T-helper 1 cell treated with Interleukin-12 subunit alpha and Interleukin-12 subunit beta and Interleukin-4 antibody, amounts not matched to agents 30 ng/mL and 1 ng/mL, for 36 hours (primary cell): ENCODE measurements at regions not wholly inside any gene's neighbourhood (a gene's known extent, or its start where the extent isn't known, plus 50 kb on each side); places are given as distances from the start of the nearest gene placed in this dataset.

Experiments used
- intact Hi-C: fragments of 100-400 bp; cut with micrococcal nuclease; formaldehyde crosslinking; loops from one replicate; pipeline ENCODE4 v1.15.1; 2024

DNA sequence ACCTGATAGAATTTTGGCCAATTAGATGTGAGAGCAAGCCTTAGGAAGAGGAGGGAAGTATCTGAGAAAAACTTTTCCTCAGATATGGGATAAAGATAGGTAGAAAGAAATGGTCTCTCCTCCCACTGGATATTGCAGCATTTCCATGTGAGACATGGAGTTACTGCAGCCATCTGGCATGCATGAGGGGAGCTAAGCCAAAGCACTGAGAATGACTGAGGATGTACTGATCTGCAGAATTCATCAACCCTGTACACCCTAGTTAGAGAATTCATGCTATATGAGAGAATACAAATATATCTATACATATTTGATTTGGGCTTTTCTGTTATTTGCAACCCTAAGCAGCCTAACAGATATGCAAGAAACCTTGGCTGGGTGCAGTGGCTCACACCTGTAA is 52.5 kb upstream of the RPL34 start:
- intact Hi-C loops = no loop called here

DNA sequence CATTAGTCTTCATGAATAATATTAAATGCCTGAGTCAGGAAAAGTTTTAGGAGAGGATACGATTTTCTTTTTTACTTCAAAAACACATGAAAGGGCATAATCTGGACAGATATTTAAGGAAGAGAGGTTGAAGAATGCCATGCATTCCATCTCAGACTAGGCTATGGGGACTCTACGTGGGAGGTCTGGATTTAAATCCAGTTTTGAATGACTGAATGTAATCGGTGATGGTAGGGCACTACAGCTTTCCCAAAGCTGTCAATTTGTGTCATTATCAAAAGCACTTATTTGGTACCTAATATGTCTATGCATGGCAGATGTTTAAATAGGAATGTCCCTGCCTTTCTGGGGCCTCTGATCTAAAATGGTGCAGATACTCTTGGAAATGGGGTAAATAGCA is 59.3 kb upstream of the RPL34 start:
- intact Hi-C loops = no loop called here

DNA sequence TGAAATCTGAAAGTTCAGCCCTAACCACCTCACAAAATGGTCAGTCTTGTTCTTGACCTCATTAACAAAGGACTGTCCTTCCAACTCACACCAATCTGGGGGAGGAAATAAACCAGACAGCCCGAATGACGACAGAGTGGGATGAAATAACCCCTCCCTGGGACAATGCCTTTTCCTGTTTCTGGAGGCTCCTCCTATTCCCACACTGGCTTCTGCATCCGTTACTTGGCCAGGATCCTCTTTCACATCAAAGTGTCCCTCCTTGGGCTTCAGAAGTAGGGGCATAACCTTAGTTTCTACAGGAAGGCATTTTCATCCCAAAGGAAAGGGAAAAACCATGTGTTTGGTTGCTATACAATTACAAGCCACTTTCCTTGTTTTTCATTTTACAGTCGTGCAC is 59.8 kb upstream of the RPL34 start:
- intact Hi-C loops = no loop called here

DNA sequence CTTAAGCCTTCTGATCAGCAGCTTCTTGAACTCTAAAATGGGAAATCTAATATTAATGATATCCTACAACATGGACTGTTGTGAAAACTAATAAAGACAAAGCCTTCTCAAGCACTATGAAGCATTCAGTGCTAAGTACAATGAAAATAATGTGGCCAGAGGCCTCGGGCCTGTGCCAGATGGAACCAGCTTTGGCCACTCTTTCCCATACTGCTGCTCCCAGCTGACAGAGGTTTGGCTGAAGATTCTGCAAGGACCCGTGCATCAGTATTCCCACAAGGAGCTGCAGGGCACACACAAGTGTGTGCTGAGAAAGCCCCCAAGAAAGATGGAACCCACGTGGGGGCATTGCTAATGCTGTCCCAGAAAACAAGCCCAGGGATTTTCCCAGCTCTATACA is 60.5 kb upstream of the RPL34 start:
- intact Hi-C loops = no loop called here

DNA sequence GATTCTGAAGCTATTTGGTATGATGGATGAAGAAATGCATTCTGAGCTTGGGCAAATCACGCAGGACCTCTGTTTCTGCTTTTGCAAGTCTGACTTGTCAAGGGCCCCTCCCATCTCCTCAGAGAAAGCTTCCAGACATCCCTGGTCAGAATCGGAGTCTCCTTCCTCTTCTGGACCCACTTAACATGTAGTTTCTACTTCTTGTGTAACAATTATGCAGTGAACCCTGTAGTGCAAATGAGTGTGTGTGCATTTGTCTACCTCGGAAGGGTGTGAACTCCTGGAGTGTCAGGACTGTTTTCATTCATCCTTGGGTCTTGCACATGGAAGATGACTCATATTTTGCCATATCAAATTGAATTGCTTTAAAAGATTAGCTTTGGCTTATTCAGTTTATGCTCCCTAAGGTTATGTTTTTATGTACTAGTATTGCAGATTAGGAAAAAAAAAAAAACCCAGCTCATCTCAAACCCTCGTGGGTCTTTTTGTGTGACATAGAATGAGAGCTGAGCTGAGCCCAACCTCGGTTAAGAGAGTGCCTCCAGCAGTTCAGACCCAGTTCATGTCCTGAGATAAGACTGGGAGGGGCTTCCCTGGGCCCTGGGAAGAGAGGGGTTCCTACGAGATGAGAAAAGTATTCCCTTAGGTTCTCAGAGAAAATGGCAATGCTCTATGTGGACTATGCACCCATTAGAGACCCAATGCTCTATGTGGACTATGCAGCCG is 61.1 kb upstream of the RPL34 start:
- intact Hi-C loops = no loop called here

DNA sequence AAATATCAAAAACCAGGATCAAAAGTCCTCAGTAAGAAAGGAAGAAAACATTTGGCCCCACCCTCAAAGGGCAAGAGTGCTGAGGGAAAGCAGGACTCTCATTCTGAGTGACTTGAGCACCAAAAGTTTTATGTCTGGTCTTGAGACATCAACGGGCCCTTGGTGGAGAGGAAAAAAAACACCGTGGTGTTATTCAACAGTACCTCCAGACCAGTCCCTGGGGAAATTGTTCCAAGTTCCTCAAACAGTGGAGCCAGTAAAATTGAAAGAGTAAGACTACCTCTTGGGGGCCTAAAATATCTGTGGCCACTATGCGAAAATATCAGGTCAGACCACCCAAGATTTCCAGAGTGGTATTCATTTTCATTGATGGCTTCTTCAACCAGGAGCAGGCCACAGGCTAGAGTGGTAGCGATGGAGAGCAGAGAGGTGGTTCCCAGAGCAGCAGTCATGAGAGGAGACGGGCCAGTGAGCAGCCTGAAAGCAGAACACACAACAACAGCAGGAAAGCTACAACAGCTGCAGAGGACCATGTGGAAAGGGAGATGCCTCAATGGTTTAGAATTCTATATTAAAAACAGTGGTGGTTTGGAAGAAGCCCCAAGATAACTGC is 63.7 kb upstream of the RPL34 start:
- intact Hi-C loops = no loop called here

DNA sequence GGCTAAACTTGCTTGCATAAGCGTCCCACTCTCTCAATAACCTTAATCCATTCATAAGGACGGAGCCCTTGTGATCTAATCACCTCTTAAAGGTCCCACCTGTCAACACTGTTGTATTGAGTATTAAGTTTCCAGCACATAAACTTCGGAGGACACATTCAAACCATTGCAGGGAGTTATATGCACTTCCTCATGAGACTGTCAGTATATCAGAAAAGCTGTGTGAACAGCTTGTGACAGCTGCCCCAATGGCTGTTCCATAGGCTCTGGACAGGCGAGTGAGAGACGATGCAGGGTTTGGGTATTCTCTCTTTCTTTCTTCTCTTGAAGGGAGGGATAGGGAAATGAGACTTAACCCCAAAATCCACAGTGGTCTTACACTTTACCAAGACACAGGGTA is 64.2 kb upstream of the RPL34 start:
- intact Hi-C loops = no loop called here

DNA sequence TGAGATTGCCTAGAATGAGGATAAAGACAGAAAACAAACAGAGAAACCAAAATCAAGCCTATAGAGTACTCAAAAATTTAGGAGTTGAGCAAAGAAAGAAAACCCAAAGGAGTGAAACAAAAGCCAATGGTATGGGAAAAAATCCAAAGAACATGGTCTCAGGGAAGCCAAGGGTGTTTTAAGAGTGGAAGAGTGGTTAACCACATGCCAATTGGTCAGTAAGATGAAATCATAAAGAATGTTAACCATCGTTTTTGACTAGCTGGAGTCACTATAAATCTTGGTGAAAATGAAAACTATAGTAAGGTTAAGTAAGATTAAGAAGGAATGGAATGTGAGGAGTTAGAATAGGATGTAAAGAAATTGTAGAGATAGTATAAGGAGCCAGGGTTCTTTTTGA is 64.7 kb upstream of the RPL34 start:
- intact Hi-C loops = no loop called here

DNA sequence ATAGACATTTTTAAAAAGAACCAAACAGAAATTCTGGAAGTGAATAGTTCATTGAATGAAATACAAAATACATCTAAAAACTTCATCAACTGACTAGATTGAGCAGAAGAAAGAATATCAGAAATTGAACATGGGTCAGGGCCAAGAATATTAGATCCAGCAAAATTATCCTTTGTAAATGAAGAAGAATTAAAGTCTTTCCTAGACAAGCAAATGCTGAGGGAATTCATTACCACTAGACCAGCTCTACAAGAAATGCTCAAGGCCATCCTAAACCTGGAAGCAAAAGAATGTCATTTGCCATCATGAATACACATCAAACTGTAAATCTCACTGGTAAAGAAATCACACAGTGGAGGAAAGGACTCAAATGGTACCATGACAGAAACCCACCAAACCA is 72.7 kb upstream of the RPL34 start:
- intact Hi-C loops = no loop called here

DNA sequence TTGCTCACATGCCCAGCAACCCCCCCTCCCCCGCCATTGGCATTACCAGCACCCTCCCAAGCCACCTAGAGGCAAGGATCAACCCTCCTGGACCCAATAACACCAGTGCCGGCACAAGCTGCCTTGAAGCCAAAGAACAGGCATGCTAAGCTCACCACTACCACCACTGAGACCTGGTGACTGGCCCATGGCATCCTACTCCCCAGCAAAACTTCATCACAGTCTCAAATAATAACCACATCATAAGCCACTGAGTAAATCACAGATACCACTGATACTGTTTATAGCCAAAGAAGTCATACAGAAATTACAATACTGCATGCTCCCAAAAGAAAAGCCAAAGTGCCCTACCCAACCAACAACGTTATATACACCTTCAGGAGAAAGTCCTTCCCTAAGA is 73.6 kb upstream of the RPL34 start:
- intact Hi-C loops = no loop called here

DNA sequence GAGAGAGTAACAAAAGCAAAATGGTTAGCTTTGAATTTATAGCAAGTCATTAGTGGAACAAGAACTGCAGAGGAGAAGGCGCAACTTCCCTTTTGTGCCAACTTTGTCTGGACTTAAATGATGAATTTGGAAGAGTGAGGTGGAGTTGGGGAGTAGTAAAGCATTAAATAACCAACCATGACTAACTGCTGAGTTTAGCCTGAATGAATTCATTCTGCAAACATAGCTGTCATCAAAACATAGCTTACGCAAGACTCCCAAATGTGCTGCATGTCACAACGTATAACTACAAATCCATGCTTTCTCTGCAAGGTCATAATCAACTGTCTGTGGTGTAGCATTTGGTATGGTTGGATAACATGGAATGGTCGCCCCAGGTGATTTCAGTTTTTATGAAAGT is 75.9 kb upstream of the RPL34 start:
- intact Hi-C loops = no loop called here

DNA sequence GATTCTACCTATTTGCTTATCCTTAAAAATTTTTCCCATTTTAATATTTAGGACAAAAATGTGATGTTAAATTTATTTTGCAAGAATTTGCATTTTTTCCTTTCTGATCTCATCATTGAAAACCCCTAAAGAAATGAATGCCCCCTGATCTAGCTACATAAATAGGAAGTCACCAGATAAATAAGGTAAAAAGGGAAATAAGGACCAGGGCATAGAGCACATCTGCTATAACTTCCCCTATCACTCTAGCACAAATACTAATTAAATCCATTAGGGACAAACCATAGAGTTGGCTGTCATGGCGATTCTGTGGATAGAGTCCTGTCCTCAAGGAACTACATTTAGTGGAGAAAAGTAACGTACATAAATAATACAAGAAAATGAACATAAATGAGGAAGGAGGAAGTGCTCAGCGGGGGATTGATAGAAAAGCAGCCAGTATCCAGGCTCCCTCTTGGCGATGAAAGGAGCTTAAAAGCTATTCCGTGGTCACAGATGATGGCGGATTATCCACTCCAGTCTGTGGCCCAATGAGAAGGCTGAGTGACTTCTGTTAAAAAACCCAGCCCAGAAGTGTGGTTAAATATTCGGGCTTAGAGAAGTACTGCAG is 76.9 kb upstream of the RPL34 start:
- intact Hi-C loops = no loop called here

DNA sequence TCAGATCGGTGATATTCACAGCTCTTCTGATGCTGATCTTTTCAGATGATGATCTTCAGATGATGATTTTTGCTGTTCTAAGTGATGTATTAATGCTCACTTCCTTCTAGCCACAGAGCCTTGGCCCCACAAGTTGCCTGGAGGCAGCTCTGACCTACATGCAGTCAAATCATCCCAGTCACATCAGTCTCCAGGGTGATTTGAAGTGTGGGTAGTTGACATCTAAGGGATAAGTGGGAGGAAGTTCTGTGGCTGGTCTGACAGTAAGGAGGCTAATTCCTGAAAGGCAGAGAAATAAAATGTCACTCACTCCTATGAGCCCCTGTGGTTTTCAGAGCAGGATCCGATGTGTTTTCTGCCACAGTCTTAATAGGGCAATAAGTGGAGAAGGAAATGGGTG is 79.8 kb upstream of the RPL34 start:
- intact Hi-C loops = loop anchor here (1.0 kb wide), 1 partner anchor 8 kb away; no protein-coding TSS in a partner anchor

DNA sequence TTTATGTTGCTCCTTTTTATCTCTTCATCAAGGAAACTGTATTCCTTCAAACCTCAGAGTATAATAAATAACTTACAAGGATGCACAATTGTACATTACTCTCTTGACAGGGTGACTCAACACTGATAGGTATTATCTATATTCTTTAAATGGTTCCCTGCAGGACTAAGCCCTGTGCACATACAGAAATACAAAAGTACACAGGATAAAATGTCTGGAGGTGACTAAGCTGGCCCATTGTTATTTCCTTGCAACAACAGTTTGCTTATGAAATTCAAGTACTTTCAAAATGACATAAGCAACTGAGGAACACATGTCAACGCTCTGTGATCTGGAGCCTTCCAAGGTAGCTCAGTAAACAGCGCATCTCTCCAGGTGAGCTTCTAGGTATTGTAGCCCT is 83.8 kb upstream of the RPL34 start:
- intact Hi-C loops = loop anchor here (1.0 kb wide), 1 partner anchor 9 kb away; no protein-coding TSS in a partner anchor

DNA sequence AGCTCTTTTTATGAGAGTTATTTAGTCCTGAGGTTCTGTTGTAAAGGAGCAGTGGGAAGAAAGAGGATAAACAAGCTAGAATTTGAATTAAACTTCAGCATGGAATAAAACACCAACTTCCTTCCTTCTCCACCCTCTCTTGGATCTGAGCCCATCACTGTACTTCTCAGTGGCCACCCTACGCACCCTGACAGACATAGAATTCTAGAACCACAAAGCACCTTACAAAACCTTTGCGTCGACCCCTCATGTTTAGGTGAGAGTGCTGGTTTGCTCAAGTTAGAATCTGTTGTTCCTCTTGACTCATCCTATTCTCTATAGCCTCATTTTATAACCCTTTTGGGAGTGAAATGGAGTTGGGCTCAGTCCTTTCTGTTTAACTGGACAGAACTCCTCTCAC is 84.6 kb upstream of the RPL34 start:
- intact Hi-C loops = loop anchor here (1.0 kb wide), 1 partner anchor 8 kb away; no protein-coding TSS in a partner anchor

DNA sequence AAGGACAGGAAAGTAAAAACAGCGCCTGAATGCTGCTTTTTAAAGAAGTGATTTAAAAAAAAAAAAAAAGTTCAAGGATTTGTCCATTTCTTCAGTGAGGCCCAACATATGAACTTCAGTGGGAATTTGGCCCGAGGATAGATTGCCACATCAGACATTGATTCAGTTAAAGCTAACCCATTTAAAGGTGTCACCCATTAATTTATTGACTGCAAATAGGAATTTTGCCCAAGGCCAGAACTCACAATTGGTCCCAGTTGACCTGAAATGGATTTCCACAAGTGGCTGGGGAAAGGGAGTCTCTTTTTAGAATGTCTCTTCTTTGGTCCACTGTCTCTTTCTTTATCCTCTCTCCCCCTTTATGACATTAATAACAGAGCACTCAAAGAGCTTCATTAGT is 86.5 kb upstream of the RPL34 start:
- intact Hi-C loops = loop anchor here (2.0 kb wide), 1 partner anchor 39 kb away; no protein-coding TSS in a partner anchor

DNA sequence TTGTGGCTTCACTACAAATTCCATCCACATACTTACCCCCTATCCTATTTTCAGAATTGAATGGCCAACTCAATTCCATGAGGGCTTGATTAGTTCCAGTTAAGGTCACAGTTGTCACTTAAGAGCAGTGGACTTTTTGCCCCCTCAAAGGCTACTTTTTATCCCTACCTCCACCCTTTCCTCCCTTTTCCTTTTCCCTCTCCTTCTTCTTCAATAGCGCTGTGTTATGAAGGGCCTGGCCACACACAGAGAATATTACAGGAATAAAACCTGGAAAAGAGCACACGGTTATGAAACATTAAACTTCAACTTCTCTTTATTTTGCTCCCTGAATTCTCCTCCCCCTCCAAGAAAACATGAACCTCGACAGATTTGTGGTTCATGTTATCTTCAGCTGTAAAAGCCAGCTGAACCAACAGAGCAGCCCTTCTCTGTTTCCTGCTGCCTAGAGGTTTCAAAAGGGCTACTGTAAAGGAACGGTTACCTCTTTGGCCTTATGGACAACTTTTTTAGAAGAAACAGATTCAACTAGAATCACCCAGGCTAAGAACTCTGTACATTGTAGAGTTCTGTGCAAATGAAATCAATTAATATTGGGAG is 87.0 kb upstream of the RPL34 start:
- intact Hi-C loops = loop anchor here (2.0 kb wide), 1 partner anchor 39 kb away; no protein-coding TSS in a partner anchor

DNA sequence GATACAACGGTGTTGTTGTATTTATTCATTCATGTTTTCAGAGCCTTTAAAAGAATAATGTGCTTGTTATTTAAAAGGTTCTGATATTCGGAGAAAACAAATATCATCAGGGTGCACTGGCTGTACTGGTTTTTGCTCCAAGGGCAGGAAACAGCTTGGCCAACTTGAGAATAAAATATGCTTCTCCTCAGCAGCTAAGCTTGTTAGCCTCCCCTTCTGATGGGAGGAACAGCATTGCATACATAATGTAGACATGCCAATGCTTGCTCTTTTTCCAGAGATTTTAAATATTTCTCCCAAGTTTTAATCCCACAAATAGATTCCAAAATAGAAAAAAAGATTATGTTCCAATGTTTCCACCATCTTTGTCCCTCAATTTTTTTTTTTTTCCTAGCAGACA is 87.6 kb upstream of the RPL34 start:
- intact Hi-C loops = loop anchor here (1.0 to 2.0 kb wide), 2 partner anchors 8 to 40 kb away; no protein-coding TSS in a partner anchor

DNA sequence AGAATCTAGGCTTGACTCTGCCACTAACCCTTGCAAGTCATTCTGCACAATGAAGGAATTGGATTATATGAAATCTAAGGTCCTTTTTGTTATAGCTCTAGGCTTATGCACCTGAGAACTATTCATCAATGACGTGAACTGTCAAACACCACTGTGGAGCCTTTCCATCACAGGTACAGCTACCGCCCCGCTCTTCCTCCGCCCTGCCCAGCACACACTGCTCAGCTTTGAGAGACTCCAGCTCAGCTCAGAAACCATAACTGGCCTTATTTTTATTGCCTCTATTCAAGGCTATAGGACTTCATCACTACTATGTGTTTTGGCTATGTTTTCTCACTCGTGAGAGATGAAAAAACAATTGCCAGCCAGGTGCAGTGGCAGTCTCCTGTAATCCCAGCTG is 88.2 kb upstream of the RPL34 start:
- intact Hi-C loops = loop anchor here (1.0 to 2.0 kb wide), 2 partner anchors 8 to 41 kb away; no protein-coding TSS in a partner anchor

DNA sequence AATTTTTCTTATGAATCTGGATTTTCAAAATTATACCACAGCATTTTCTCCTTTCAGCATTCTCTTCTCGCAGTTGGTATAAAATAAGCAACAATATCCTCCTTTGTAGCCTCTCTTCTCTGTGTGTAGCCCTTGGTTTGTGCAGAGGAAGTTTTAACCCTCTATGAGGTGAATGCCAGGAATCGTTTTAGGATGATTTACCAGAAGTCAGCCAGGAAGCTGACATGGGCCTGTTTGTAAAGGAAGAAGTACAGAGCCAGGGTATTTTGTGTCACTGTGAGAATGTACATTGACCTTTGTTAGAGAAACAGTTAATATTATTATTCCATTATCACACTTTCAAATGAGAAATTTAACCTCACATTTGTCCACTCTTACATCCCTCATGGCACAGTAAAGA is 88.9 kb upstream of the RPL34 start:
- intact Hi-C loops = no loop called here

DNA sequence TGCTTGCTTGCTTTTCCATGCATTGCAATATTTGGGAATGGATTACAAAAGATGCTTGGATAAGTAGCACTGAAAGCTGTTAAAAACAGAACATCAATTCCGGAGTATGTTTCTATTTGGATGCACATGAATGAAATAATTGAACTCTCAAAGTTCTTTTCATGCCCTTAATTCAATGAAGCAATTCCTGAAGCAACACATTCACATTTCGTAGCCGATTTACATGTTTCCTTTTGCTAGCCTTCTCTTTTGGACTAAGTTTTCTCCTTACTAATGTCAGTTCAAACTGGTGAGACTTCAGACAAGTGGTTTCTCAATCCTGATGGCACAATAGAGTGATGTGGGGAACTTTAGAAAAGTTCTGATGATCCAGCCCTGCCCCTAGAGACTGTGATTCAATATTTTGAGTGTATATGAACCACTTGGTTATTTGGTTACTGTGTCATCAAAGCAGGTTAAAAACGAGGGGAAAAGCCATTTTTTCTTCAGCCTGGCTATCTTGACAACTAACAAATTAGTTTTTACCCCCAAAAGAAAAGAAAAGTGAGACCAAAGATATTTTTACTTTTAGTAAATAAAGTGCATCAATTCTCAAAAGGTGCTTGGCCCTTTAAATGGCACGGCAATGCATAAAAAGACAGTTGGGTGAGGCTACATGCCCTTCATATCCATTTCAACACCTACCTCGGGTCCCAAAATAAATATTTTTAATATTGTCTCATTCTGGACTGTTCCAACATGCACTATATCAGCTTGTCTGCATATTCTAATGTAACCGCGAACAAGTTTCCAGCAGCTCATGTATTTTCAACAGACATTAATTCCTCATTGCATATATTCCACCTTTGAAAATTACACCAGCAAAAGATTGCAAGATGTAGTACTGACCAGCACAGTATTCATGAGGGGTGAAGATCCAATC is 90.1 kb upstream of the RPL34 start:
- intact Hi-C loops = loop anchor here (5.0 kb wide), 2 partner anchors 363 to 808 kb away; partner anchors contain the start of genes LEF1 and PAPSS1
